ENCODE measurements at regions not wholly inside any gene's neighbourhood (a gene's known extent, or its start where the extent isn't known, plus 50 kb on each side); places are given as distances from the start of the nearest gene placed in this dataset.

DNA sequence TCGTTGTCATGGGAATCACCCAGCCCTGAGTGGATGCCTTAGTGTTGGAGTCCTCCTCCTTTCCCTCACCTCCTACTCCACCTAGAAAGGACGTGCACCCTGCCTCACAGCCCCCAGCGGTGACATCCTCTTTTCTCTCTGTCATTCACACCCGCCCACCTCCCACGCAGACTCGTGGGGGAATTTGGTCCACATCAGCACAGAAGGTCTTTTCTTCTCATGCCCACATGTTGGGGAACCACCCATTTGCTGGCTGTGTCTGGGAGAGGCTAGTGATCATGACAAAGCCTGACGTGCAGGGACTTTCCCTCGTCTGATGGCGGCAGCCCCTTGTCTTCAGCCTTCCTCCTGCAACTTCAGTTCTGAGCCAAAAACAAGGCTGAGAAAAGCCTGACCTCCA, 96.0 kb upstream of the CNKSR3 start:
- TF ChIP-seq, protein P1, sequence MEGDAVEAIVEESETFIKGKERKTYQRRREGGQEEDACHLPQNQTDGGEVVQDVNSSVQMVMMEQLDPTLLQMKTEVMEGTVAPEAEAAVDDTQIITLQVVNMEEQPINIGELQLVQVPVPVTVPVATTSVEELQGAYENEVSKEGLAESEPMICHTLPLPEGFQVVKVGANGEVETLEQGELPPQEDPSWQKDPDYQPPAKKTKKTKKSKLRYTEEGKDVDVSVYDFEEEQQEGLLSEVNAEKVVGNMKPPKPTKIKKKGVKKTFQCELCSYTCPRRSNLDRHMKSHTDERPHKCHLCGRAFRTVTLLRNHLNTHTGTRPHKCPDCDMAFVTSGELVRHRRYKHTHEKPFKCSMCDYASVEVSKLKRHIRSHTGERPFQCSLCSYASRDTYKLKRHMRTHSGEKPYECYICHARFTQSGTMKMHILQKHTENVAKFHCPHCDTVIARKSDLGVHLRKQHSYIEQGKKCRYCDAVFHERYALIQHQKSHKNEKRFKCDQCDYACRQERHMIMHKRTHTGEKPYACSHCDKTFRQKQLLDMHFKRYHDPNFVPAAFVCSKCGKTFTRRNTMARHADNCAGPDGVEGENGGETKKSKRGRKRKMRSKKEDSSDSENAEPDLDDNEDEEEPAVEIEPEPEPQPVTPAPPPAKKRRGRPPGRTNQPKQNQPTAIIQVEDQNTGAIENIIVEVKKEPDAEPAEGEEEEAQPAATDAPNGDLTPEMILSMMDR (IDR thresholded peaks at IDR 0.05; ENCODE audit: low read depth, low read length, poor library complexity, severe bottlenecking), result no peak
- no peak for TF ChIP-seq EZH2phosphoT487 (IDR thresholded peaks at IDR 0.05; ENCODE audit: borderline replicate concordance, low read length)
